KMS-11 (cell line): ENCODE measurements at regions not wholly inside any gene's neighbourhood (a gene's known extent, or its start where the extent isn't known, plus 50 kb on each side); places are given as distances from the start of the nearest gene placed in this dataset.

ENCODE experiments used
- H2AFZ ChIP-seq: fragments of 200-600 bp; sonication (generic); 2 replicates; pipeline ENCODE4 v1.6.1; 2016; ENCODE audit warnings: antibody characterized with exemption, mixed run types, low read depth
- H3K27ac ChIP-seq: fragments of 200-600 bp; sonication (generic); 2 replicates; pipeline ENCODE4 v1.6.1; 2016; ENCODE audit warnings: mild to moderate bottlenecking, mixed run types
- H3K27me3 ChIP-seq: fragments of 200-600 bp; sonication (generic); 2 replicates; pipeline ENCODE4 v1.6.1; 2017; ENCODE audit warnings: mild to moderate bottlenecking, low read depth, mixed run types, moderate library complexity; ENCODE audit not compliant: insufficient read depth
- H3K36me3 ChIP-seq: fragments of 200-600 bp; sonication (generic); 2 replicates; pipeline ENCODE4 v1.6.1; 2017; ENCODE audit warnings: mild to moderate bottlenecking, mixed run types; ENCODE audit not compliant: insufficient read depth
- H3K4me1 ChIP-seq: fragments of 200-600 bp; sonication (generic); 2 replicates; pipeline ENCODE4 v1.6.1; 2016; ENCODE audit warnings: mild to moderate bottlenecking, low read depth, mixed run types; ENCODE audit not compliant: poor library complexity, severe bottlenecking
- H3K4me2 ChIP-seq: fragments of 200-600 bp; sonication (generic); 2 replicates; pipeline ENCODE4 v1.7.0; 2016; ENCODE audit warnings: mild to moderate bottlenecking, mixed run types
- H3K4me3 ChIP-seq: fragments of 200-600 bp; sonication (generic); IDR thresholded peaks from 2 replicates; pipeline ENCODE4 v1.6.1; 2017; ENCODE audit warnings: low read depth, low read length, mixed read lengths; ENCODE audit not compliant: insufficient read depth
- H3K79me2 ChIP-seq: fragments of 200-600 bp; sonication (generic); 2 replicates; pipeline ENCODE4 v1.6.1; 2016; ENCODE audit warnings: low read depth, mixed run types; ENCODE audit not compliant: insufficient read depth
- H3K9ac ChIP-seq: fragments of 200-600 bp; sonication (generic); 2 replicates; pipeline ENCODE4 v1.6.1; 2016; ENCODE audit warnings: mild to moderate bottlenecking, mixed run types
- H4K20me1 ChIP-seq: fragments of 200-600 bp; sonication (generic); 2 replicates; pipeline ENCODE4 v1.6.1; 2016; ENCODE audit warnings: mild to moderate bottlenecking, mixed run types; ENCODE audit not compliant: insufficient read depth
- TF ChIP-seq, protein P1 (sequence below): fragments of 200-600 bp; sonication (generic); conservative IDR thresholded peaks from 2 replicates; pipeline ENCODE4 v1.6.1; 2017; ENCODE audit warnings: low read depth, mild to moderate bottlenecking, antibody characterized with exemption, low read length, moderate library complexity, mixed read lengths

DNA sequence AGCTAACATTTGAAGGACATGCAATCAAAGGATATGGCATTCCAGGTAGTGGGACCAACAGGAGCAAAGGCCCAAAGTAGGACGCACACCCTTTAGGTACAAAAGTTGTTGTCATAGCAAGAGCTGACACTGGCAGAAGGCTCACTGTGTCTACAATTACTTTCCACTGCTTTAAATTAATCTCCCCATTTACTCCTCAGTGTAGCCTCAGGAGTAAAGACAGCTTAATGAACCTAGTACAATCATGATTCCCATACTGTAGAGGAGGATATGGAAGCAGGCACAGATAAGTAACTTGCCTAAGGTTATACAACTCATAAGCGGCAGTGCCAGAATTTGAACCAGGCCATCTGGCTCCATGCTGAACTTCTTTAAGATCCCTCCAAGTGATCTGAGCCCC lies 212.9 kb upstream of the SFSWAP start:
- Histone ChIP-seq H2AFZ (no peak overlapping the region), H3K79me2 (no peaks in the 10 kb centered on the region), H3K36me3 (no peaks in the 10 kb centered on the region), H3K4me3 (no peak overlapping the region), H3K9ac (no peak overlapping the region), H3K27me3 (no peaks in the 10 kb centered on the region), H3K4me1 (no peaks in the 10 kb centered on the region), H4K20me1 (no peaks in the 10 kb centered on the region), H3K4me2 (no peak overlapping the region), H3K27ac (no peak overlapping the region)
- TF ChIP-seq, protein P1, sequence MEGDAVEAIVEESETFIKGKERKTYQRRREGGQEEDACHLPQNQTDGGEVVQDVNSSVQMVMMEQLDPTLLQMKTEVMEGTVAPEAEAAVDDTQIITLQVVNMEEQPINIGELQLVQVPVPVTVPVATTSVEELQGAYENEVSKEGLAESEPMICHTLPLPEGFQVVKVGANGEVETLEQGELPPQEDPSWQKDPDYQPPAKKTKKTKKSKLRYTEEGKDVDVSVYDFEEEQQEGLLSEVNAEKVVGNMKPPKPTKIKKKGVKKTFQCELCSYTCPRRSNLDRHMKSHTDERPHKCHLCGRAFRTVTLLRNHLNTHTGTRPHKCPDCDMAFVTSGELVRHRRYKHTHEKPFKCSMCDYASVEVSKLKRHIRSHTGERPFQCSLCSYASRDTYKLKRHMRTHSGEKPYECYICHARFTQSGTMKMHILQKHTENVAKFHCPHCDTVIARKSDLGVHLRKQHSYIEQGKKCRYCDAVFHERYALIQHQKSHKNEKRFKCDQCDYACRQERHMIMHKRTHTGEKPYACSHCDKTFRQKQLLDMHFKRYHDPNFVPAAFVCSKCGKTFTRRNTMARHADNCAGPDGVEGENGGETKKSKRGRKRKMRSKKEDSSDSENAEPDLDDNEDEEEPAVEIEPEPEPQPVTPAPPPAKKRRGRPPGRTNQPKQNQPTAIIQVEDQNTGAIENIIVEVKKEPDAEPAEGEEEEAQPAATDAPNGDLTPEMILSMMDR: no peak

DNA sequence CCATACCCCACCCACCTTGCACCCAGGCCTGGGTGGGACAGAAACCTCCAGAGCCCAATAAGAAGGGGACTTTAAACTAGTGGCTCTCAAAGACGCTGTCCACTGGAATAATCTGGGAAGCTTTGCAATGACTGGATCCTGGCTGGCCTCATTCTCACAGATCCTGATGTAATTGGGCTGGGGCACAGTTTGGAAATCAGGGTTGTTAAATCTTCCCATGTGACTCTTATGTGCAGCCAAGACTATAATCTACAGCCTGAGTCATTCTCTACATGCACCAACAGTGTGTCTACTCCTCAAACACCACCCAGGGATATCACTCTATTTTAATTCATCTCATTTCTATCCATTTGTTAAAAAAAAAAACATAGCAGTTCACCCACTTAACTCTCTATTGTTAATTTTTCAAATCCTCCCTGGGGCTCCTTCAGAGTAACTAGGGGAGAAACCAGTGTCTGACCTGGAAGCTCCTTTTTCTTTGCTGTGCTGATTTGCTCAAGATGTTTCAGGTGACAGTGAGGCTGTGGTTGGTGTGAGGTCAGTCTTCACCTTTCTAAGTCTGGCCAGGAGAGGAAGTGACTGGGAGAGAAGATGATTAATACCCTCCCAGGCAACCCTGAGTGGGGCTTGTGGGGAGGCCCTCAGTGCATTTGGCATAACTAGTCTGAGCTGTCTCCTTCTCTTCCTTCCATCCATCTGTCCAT lies 211.6 kb upstream of the SFSWAP start:
- no peak overlapping the region for H3K27ac ChIP-seq
- no peaks in the 10 kb centered on the region for H3K4me1 ChIP-seq
- H3K79me2 ChIP-seq: no peaks in the 10 kb centered on the region
- no peaks in the 10 kb centered on the region for H3K36me3 ChIP-seq
- no peak overlapping the region for H3K9ac ChIP-seq
- no peak overlapping the region for H3K4me3 ChIP-seq
- TF ChIP-seq, protein P1: no peak
- H3K27me3 ChIP-seq: no peaks in the 10 kb centered on the region
- no peak overlapping the region for H2AFZ ChIP-seq
- H3K4me2 ChIP-seq: no peak overlapping the region
- no peaks in the 10 kb centered on the region for H4K20me1 ChIP-seq

DNA sequence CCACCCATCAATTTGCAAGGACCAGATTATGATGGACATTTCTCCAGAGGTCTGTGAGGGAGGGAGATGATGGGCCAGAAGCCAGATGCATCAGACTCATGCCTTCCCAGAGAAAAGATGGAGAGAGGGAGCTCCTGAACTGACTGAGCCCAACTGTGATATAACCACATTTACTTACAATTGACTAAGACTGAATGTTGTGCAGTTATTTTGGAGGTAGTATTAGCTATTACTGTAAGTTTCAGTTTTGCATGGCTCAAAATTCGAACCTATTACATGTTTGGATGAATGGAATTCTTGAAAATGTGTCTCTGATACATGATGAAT lies 211.1 kb upstream of the SFSWAP start:
- TF ChIP-seq, protein P1: no peak
- H3K4me1 ChIP-seq: no peaks in the 10 kb centered on the region
- no peaks in the 10 kb centered on the region for H3K79me2 ChIP-seq
- H2AFZ ChIP-seq: no peak overlapping the region
- no peaks in the 10 kb centered on the region for H3K27me3 ChIP-seq
- H3K27ac ChIP-seq: no peak overlapping the region
- H4K20me1 ChIP-seq: no peaks in the 10 kb centered on the region
- no peak overlapping the region for H3K4me3 ChIP-seq
- no peak overlapping the region for H3K9ac ChIP-seq
- H3K36me3 ChIP-seq: no peaks in the 10 kb centered on the region
- no peak overlapping the region for H3K4me2 ChIP-seq

DNA sequence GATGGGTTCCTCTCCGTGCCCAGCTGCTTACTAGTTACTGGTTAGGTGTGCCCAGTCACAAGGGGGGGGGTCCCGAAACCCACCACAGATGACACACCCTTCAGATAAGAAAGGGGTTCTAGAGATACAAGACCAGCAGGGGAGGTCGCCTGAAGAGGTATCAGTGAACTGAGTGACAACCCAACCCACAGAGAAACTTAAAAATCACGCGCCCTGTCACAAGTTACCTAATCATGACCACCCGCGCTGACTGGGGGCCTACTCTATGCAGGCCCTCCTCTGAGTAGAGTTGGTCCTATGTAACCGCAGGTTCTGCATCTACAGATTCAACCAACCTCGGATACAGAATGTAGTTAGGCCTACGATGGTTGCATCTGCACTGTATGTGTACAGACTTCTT lies 210.3 kb upstream of the SFSWAP start:
- TF ChIP-seq, protein P1: no peak
- Histone ChIP-seq H3K27me3 (no peaks in the 10 kb centered on the region), H3K4me3 (no peak overlapping the region), H3K4me1 (no peaks in the 10 kb centered on the region), H4K20me1 (no peaks in the 10 kb centered on the region), H3K27ac (no peak overlapping the region), H3K79me2 (no peaks in the 10 kb centered on the region), H3K4me2 (no peak overlapping the region), H2AFZ (no peak overlapping the region), H3K9ac (no peak overlapping the region), H3K36me3 (no peaks in the 10 kb centered on the region)
